WTC11 (cell line): ENCODE measurements at regions not wholly inside any gene's neighbourhood (a gene's known extent, or its start where the extent isn't known, plus 50 kb on each side); places are given as distances from the start of the nearest gene placed in this dataset.

Experiments
- NFATC4 ChIP-seq: fragments of 250-450 bp; sonication (Bioruptor Pico); IDR thresholded peaks from 2 replicates; pipeline ENCODE4 v1.9.0; 2021; ENCODE audit warnings: mild to moderate bottlenecking
- TF ChIP-seq, protein P1 (sequence below): fragments of 200-600 bp; IDR thresholded peaks from 2 replicates; pipeline ENCODE4 v1.8.0; 2022; ENCODE audit warnings: antibody characterized with exemption

DNA sequence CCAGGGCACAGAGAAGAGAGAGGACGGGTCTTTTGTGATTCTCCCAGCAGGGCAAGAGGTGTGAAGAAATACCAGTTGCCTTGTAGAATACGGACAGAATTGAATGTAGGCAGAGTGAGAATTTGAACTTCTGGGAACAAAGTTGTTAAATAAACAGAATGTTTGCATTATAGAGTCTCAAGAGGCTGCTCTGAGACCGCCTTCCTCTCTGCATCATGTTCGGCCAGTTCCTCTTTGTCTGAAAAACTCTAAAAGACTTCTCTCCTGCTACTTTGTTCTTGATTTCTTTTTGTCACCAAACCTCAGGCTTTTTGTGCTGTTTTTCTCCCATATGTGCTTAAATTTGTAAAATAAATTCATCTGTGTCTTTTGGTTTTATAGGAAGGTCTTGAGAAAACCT is 256.4 kb downstream of the DLEU7 start:
- TF ChIP-seq, protein P1, sequence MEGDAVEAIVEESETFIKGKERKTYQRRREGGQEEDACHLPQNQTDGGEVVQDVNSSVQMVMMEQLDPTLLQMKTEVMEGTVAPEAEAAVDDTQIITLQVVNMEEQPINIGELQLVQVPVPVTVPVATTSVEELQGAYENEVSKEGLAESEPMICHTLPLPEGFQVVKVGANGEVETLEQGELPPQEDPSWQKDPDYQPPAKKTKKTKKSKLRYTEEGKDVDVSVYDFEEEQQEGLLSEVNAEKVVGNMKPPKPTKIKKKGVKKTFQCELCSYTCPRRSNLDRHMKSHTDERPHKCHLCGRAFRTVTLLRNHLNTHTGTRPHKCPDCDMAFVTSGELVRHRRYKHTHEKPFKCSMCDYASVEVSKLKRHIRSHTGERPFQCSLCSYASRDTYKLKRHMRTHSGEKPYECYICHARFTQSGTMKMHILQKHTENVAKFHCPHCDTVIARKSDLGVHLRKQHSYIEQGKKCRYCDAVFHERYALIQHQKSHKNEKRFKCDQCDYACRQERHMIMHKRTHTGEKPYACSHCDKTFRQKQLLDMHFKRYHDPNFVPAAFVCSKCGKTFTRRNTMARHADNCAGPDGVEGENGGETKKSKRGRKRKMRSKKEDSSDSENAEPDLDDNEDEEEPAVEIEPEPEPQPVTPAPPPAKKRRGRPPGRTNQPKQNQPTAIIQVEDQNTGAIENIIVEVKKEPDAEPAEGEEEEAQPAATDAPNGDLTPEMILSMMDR, result no peak
- no peak for TF ChIP-seq NFATC4 (CRISPR knock-in tag)
